ENCODE measurements at regions not wholly inside any gene's neighbourhood (a gene's known extent, or its start where the extent isn't known, plus 50 kb on each side); places are given as distances from the start of the nearest gene placed in this dataset.

- FAIRE-seq (no peak), DNase-seq (no peak), ATAC-seq (no peak)
- no peak overlapping the region for H3K4me3 ChIP-seq
- H3K4me1 ChIP-seq: no peaks in the 10 kb centered on the region
- H3K27me3 ChIP-seq: no peaks in the 10 kb centered on the region
- intact Hi-C loops (cut with DNase I): no loop called here
- TF ChIP-seq CTCF (IDR thresholded peaks at IDR 0.05): no peak
- no peak overlapping the region for H3K27ac ChIP-seq
- no peaks in the 10 kb centered on the region for H3K36me3 ChIP-seq
- no peaks in the 10 kb centered on the region for H3K9me3 ChIP-seq
These were observed 373.9 kb upstream of the MC4R start for GRCh38 chr18:60746491-60746890.

GRCh38 chr18:60746919-60747318 lies 374.3 kb upstream of the MC4R start:
- H3K4me1 ChIP-seq: no peaks in the 10 kb centered on the region
- DNase-seq: no peak
- ATAC-seq: no peak
- no peak overlapping the region for H3K27ac ChIP-seq
- H3K27me3 ChIP-seq: no peaks in the 10 kb centered on the region
- no peak overlapping the region for H3K4me3 ChIP-seq
- intact Hi-C loops (cut with DNase I): no loop called here
- no peak for TF ChIP-seq CTCF (IDR thresholded peaks at IDR 0.05)
- FAIRE-seq: no peak
- no peaks in the 10 kb centered on the region for H3K9me3 ChIP-seq
- no peaks in the 10 kb centered on the region for H3K36me3 ChIP-seq

- DNase-seq: no peak
- Histone ChIP-seq H3K4me3 (no peak overlapping the region), H3K36me3 (no peaks in the 10 kb centered on the region), H3K9me3 (no peaks in the 10 kb centered on the region), H3K27ac (no peak overlapping the region), H3K27me3 (no peaks in the 10 kb centered on the region), H3K4me1 (no peaks in the 10 kb centered on the region)
- intact Hi-C loops (cut with DNase I): no loop called here
- TF ChIP-seq CTCF (IDR thresholded peaks at IDR 0.05): no peak
- no peak for ATAC-seq
- no peak for FAIRE-seq
- WGBS, 2 donors: 40 to 45% methylated on average over 3 of the region's 3 CpGs
These were observed 381.2 kb upstream of the MC4R start for GRCh38 chr18:60753753-60754152.

- no peak overlapping the region for H3K4me3 ChIP-seq
- H3K27me3 ChIP-seq: no peaks in the 10 kb centered on the region
- no peaks in the 10 kb centered on the region for H3K9me3 ChIP-seq
- no peaks in the 10 kb centered on the region for H3K4me1 ChIP-seq
- intact Hi-C loops (cut with DNase I): no loop called here
- ATAC-seq (no peak), FAIRE-seq (no peak), DNase-seq (no peak)
- WGBS, 2 donors: 35 to 36% methylated on average over 4 of the region's 4 CpGs
- no peak overlapping the region for H3K27ac ChIP-seq
- H3K36me3 ChIP-seq: no peaks in the 10 kb centered on the region
- TF ChIP-seq CTCF (IDR thresholded peaks at IDR 0.05): no peak
These were observed 381.9 kb upstream of the MC4R start for GRCh38 chr18:60754413-60755009.

GRCh38 chr18:60755134-60755533 lies 382.6 kb upstream of the MC4R start:
- no peaks in the 10 kb centered on the region for H3K4me1 ChIP-seq
- FAIRE-seq: no peak
- H3K4me3 ChIP-seq: no peak overlapping the region
- no peaks in the 10 kb centered on the region for H3K36me3 ChIP-seq
- H3K9me3 ChIP-seq: no peaks in the 10 kb centered on the region
- TF ChIP-seq CTCF (IDR thresholded peaks at IDR 0.05): no peak
- no peak overlapping the region for H3K27ac ChIP-seq
- ATAC-seq: no peak
- DNase-seq: no peak
- intact Hi-C loops (cut with DNase I): no loop called here
- no peaks in the 10 kb centered on the region for H3K27me3 ChIP-seq
- WGBS, 2 donors: 38 to 48% methylated on average over 5 of the region's 5 CpGs
